PC-3 (cell line): ENCODE measurements at regions not wholly inside any gene's neighbourhood (a gene's known extent, or its start where the extent isn't known, plus 50 kb on each side); places are given as distances from the start of the nearest gene placed in this dataset.

Source experiments
- ATAC-seq: fragments of 200-7000 bp; cut with Tn5 transposase; 2 replicates; pipeline ENCODE4 v1.9.1; 2020; ENCODE audit warnings: mild to moderate bottlenecking, moderate library complexity
- BruUV-seq: library from RNA; stranded (reverse); fragments of 400-500 nt; replicated peaks from 2 replicates; lab custom pipeline; 2021; lab: Mats Ljungman, UMichigan
- CTCF ChIA-PET: fragments of 300-600 bp; sonication (Branson Sonifier 250); formaldehyde crosslinking; loops from one replicate; lab custom pipeline; 2022; ENCODE audit warnings: antibody characterized with exemption; lab: Charles Lee
- POLR2A ChIA-PET: fragments of 300-600 bp; sonication (Branson Sonifier 250); formaldehyde crosslinking; loops from one replicate; lab custom pipeline; 2022; ENCODE audit warnings: antibody characterized with exemption; ENCODE audit not compliant: unreplicated experiment; lab: Charles Lee
- DNase-seq: peaks from one replicate; pipeline ENCODE4 v3.0.0-alpha.2; 2015
- H2AFZ ChIP-seq: fragments of 300-600 bp; sonication (generic); 2 replicates; pipeline ENCODE4 v1.6.0; 2016; ENCODE audit warnings: antibody characterized with exemption, low read length
- H3F3A ChIP-seq: fragments of 300-600 bp; sonication (generic); one replicate; pipeline ENCODE4 v1.6.0; 2017; ENCODE audit warnings: antibody characterized with exemption, low read length, control low read depth, mild to moderate bottlenecking; ENCODE audit not compliant: unreplicated experiment
- H3K27ac ChIP-seq: fragments of 300-600 bp; sonication (generic); 2 replicates; pipeline ENCODE4 v1.5.1; 2016; ENCODE audit warnings: mild to moderate bottlenecking, low read length
- H3K27me3 ChIP-seq: fragments of 300-600 bp; sonication (generic); 2 replicates; pipeline ENCODE4 v1.6.1; 2016; ENCODE audit warnings: low read length, mixed read lengths
- H3K36me3 ChIP-seq: fragments of 300-600 bp; sonication (generic); 2 replicates; pipeline ENCODE4 v1.6.1; 2016; ENCODE audit warnings: low read depth, mixed run types, low read length, mixed read lengths
- H3K4me1 ChIP-seq: fragments of 300-600 bp; sonication (generic); 2 replicates; pipeline ENCODE4 v1.5.1; 2016; ENCODE audit warnings: low read length; ENCODE audit not compliant: insufficient read depth
- H3K4me2 ChIP-seq: fragments of 300-600 bp; sonication (generic); 2 replicates; pipeline ENCODE4 v1.6.0; 2016; ENCODE audit warnings: low read length
- H3K4me3 ChIP-seq: fragments of 300-600 bp; sonication (generic); 2 replicates; pipeline ENCODE4 v1.5.1; 2016; ENCODE audit warnings: mild to moderate bottlenecking, low read length, mixed read lengths
- H3K79me2 ChIP-seq: fragments of 300-600 bp; sonication (generic); 2 replicates; pipeline ENCODE4 v1.6.1; 2017; ENCODE audit warnings: low read length, mixed read lengths
- H3K9ac ChIP-seq: fragments of 300-600 bp; sonication (generic); 2 replicates; pipeline ENCODE4 v1.6.0; 2016; ENCODE audit warnings: mild to moderate bottlenecking, low read length
- H3K9me2 ChIP-seq: fragments of 300-600 bp; sonication (generic); replicated peaks from 2 replicates; pipeline ENCODE4 v1.6.1; 2016; ENCODE audit warnings: mixed run types, low read length, mixed read lengths
- H3K9me3 ChIP-seq: fragments of 300-600 bp; sonication (generic); 2 replicates; pipeline ENCODE4 v1.6.1; 2016; ENCODE audit warnings: low read length, mixed read lengths
- H4K20me1 ChIP-seq: fragments of 300-600 bp; sonication (generic); 2 replicates; pipeline ENCODE4 v1.6.1; 2016; ENCODE audit warnings: low read length, mixed read lengths
- CTCF ChIP-seq: fragments of 300-600 bp; sonication (generic); conservative IDR thresholded peaks from 2 replicates; pipeline ENCODE4 v1.5.1; 2017; ENCODE audit warnings: antibody characterized with exemption, low read depth, mild to moderate bottlenecking, low read length
- EZH2 ChIP-seq: fragments of 300-600 bp; sonication (generic); IDR thresholded peaks from one replicate; pipeline ENCODE4 v1.6.1; 2017; ENCODE audit warnings: antibody characterized with exemption, mild to moderate bottlenecking, low read length; ENCODE audit not compliant: unreplicated experiment
- EZH2phosphoT487 ChIP-seq: fragments of 300-600 bp; sonication (generic); IDR thresholded peaks from 2 replicates; pipeline ENCODE4 v1.6.1; 2018; ENCODE audit warnings: mild to moderate bottlenecking, antibody characterized with exemption, low read length, borderline replicate concordance
- intact Hi-C: fragments of 100-400 bp; cut with micrococcal nuclease; formaldehyde crosslinking; loops from 2 replicates; pipeline ENCODE4 v1.9.0; 2023

GRCh38 chr17:70022175-70022574 is 52.9 kb upstream of the KCNJ16 start:
- BruUV-seq = no TSS peak
- H3K4me3 ChIP-seq = no peak overlapping the region
- H3K36me3 ChIP-seq = no peaks in the 10 kb centered on the region
- H3K4me1 ChIP-seq = no peaks in the 10 kb centered on the region
- ATAC-seq = peak; percentile 58
- H2AFZ ChIP-seq = no peak overlapping the region
- H3K9ac ChIP-seq = no peak overlapping the region
- H3K4me2 ChIP-seq = no peak overlapping the region
- H3F3A ChIP-seq = no peaks in the 10 kb centered on the region
- H3K9me2 ChIP-seq = no peaks in the 10 kb centered on the region
- DNase-seq = no peak
- POLR2A ChIA-PET = interaction anchor here (0.5 kb wide), 1 partner anchor 76 kb away, joined by 5 read pairs; no protein-coding TSS in a partner anchor
- no peaks in the 10 kb centered on the region for H3K27me3 ChIP-seq
- H3K79me2 ChIP-seq = no peaks in the 10 kb centered on the region
- CTCF ChIA-PET = no interaction called here
- H4K20me1 ChIP-seq = no peaks in the 10 kb centered on the region
- no peak overlapping the region for H3K27ac ChIP-seq
- TF ChIP-seq CTCF (no peak), EZH2 (no peak), EZH2phosphoT487 (no peak)
- no peaks in the 10 kb centered on the region for H3K9me3 ChIP-seq
- intact Hi-C loops = no loop called here

- H3K4me3 ChIP-seq = no peak overlapping the region
- no peaks in the 10 kb centered on the region for H3K36me3 ChIP-seq
- H3K9me3 ChIP-seq = no peaks in the 10 kb centered on the region; the same call in 1 of the 2 replicates
- no peak for ATAC-seq
- TF ChIP-seq EZH2phosphoT487 (no peak), EZH2 (no peak), CTCF (no peak)
- H3K9me2 ChIP-seq = no peaks in the 10 kb centered on the region
- ChIA-PET CTCF (no interaction called here), POLR2A (no interaction called here)
- H3K9ac ChIP-seq = no peak overlapping the region
- BruUV-seq = no TSS peak
- H3K27ac ChIP-seq = no peak overlapping the region
- H3K79me2 ChIP-seq = no peaks in the 10 kb centered on the region
- no peak overlapping the region for H3K4me2 ChIP-seq
- no peaks in the 10 kb centered on the region for H3F3A ChIP-seq
- intact Hi-C loops = no loop called here
- DNase-seq = no peak
- no peaks in the 10 kb centered on the region for H3K27me3 ChIP-seq
- H3K4me1 ChIP-seq = no peaks in the 10 kb centered on the region
- no peak overlapping the region for H2AFZ ChIP-seq
- no peaks in the 10 kb centered on the region for H4K20me1 ChIP-seq
These were observed 50.8 kb upstream of the KCNJ16 start for GRCh38 chr17:70024253-70024652.
